Ammon's horn (tissue), 1 donor: ENCODE measurements at regions not wholly inside any gene's neighbourhood (a gene's known extent, or its start where the extent isn't known, plus 50 kb on each side); places are given as distances from the start of the nearest gene placed in this dataset.
"Not testable (repeated sequence)": the region's sequence is repeated elsewhere in the genome, so short reads cannot be mapped to it uniquely, and the experiment has no call there.

Experiments
- DNase-seq: peaks from one replicate; pipeline ENCODE4 v3.0.0-alpha.2; 2016; ENCODE audit warnings: low spot score

DNA sequence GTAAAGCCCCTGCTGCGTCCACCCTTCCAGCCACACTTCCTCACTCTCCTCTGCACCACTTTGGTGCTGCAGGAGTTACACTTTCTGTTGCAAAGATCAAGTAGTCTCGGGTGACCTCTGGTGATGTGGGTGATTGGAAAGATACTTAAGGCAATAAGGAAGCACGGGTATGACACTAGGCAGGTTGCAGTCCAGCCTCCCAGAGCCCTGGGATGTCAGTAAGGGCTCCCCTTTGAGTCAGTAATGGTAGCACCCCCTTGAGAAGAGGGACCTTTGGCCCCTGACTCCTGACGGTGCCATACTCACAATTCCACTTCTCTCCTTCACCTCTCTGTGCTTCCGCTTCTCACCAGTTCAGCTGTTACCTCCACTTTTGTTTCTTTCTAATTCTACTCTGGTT is 84.1 kb upstream of the KIF2A start:
- DNase-seq: not testable (repeated sequence)

DNA sequence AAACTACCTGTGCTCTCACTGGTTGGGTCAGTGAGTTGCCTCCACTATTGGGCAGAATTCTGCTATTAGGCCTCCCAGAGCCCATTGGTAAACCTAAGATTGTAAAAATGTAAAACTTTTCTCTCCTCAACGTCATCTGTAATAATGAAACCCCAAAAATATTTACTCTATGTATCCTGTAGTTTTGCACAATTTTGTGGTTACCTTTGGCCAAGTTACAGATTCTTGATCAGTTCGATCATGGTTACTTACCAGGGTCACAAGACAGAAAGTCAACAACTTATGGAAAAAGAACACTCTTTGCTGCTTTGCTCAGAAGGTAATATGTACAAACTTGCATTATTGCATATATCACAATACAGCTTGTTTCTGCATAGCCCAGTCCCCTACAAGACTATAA is 83.7 kb upstream of the KIF2A start:
- not testable (repeated sequence) for DNase-seq

DNA sequence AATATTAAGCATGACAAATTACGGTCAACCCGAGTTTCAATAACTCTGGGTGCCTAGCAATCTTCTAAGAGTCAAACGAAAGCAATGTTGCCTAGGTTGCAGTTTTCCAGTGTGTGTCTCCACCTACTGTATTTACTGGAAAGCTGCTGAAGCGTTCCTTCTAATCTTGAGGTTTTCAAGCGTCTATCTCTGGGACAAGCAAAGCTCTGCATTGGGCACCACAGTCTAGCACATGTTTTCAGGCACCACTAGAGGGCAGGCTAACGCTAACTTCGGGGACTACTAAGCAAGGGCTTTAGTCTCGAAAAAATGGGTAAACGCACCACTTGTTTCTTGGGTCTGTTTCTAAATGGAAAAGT is 82.7 kb upstream of the KIF2A start:
- not testable (repeated sequence) for DNase-seq

DNA sequence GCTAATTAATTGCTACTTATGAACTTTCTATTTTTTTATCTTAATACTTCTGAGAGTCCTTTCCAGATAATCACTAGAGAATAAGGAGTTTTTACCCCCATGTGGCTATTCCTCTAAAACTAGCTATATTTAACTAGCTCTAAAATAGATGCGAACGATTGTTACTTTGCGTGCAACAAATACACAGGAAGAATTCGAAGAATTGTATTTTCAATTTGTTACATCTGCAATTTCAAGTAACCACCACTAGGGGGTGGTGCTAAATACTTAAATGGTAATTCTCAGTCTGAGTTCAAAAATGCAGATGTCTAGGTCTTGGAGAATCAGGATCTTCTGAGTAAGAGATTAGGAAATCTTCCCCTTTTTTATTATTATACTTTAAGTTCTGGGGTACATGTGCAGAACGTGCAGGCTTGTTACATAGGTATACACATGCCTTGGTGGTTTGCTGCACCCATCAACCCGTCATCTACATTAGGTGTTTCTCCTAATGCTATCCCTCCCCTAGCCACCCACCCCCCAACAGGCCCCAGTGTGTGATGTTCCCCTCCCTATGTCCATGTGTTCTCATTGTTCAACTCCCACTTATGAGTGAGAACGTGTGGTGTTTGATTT is 80.9 kb upstream of the KIF2A start:
- not testable (repeated sequence) for DNase-seq

DNA sequence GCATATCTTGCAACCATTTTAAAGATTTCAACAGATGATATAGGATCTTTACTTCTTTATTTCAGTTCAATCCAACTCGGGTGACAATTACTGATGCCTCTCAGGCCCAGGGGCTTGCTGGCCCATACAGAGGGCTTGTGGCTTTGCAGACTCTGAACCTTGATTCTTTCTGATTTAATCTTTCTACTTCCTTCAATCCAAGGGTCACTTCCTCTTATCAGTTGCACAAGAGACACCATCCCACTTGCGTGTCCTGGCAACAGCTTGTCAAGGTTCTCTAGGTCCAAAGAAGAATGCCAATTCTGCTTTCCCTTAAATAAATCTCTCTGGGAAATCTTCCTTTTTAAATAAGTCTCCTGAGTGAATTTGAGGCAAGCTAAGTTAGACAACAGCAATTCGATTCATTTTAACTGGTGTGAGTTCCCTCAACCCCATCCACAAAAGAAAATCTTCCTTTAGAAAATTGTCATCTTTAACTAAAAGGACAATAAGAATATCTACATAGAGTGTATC is 75.1 kb upstream of the KIF2A start:
- not testable (repeated sequence) for DNase-seq

DNA sequence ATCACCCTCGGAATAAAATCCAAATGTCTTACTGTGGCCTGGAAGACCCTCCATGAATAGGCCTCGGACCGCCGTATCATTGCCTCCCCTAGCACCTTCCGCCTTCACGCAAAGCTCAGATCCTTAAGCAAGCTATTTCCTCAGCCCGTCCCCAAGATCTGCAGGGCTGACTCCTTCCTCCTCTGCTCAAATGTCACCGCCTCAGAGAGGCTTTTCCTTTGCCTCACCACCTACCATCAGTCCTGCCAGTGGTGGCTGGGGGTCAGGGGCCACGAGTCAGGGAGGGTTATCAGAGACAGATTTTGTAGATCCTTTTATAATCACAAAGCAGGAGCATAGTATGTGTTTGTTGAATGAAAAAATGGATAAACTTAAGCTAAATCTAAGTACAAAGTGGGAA is 74.4 kb upstream of the KIF2A start:
- DNase-seq: no peak

DNA sequence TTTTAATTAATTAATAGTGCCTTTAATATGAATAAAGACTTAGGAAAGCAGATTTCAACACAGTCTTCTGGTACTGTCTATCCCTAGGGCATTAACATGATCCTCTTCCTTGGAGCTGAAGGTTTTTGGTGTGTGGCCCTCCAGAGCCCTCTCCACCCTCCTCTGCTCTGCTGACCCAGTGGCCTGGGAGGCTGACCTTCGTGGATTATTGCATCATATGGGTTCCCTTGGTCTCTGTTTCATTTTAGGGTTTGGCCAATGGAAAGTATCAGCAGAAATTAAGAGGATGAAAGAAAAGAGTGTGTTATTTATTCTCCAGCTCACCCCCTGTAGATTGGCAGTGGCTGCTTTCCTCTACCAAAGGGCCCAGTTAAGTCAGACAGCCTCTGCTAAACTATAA is 73.8 kb upstream of the KIF2A start:
- not testable (repeated sequence) for DNase-seq

DNA sequence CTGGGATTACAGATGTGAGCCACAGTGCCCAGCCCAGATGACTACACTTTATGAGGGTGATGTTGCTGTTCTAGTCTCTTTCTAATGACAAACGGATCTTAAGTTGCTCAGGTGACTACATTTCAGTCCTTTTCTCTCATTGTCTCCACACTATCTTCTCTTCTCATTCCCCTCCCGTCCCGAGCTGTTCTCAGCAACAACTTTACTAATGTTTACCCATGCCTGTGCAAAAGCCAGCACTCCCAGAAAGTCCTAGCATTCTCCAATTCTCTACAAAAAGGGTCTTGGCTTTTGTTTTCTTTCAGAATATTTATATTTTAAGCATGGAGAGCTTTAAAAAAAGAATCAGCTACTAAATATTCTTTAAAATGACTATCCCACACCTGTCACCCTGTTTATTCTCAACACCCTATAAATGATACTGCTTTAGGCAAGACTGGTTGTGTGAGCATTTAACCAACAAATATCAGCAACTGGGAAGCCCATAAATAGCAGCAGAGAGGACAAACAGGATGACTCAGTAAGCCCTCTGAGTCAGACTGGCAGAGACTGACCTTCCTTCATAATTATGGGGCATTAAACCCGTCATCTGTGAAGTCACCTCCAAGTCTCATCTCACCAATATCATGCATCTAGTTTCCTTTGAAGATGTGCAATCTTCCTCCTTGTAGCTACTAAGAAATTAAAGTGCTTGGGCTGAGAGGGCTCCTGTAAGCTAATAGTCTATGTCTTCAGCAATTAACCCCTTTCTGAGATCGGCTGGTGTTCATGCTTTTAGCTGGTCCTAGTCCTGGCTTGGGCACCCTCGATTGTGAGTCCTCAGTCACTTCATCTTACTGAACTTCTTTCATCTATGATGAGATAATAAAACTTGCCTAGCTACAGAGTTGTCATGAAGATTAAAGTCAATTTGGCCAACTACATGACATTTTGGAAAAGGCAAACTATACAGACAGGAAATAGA is 72.6 kb upstream of the KIF2A start:
- DNase-seq: not testable (repeated sequence)

DNA sequence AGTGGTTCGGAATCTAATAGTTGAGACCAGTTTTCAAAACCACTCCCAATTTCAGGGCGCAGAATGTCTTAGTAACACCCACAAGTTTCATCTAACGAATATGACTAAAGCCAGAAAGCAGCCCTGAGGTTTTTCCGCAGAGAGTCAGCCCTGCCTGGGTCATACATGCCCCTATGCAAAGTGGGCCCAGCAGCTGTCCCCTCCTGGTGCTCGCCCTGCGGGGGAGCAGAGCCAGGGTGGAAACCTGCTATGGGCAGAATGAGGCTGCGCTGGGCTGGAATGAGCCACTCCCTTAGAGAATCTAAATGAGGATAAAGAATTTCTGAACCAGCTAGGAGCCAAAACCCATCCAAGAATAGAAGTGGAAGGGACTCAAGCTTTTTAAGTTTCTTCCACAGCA is 69.4 kb upstream of the KIF2A start:
- DNase-seq: peak; percentile 18

DNA sequence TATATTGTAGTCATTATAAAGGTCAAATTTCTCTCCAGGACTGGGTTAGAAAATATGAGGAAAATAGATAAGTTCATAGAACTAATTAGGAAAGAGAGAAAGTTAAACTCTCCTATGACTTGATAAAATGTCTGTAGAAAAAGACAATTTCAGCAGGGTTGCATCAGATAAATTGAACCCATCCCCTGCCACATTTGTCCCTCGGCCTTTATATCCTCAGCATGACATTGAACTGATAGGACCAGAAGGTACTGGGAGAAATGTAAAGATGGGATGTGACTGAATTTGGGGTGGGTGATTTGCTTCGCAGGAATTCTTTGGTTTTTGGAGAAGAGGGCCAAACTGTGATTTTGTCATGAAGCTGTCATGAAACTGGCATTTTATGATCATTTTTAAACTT is 68.1 kb upstream of the KIF2A start:
- not testable (repeated sequence) for DNase-seq

DNA sequence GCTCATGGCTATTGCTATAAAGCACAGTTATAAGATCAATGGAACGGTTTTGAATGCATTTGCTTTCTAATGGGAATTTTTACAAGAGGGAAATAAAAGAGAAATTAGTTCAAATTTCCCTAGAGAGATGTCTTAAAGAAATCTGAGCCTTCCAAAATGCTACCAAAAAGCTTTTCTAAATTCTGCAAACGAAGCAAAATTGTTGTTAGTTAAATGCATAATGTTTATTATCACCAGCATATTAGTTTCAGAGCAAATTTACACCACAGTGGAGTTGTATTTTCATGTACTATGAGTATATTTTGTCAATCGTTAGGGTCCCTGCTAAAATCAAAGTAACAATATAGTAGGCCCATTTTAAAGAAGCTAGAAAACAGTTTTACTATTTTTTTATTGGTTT is 67.4 kb upstream of the KIF2A start:
- not testable (repeated sequence) for DNase-seq

DNA sequence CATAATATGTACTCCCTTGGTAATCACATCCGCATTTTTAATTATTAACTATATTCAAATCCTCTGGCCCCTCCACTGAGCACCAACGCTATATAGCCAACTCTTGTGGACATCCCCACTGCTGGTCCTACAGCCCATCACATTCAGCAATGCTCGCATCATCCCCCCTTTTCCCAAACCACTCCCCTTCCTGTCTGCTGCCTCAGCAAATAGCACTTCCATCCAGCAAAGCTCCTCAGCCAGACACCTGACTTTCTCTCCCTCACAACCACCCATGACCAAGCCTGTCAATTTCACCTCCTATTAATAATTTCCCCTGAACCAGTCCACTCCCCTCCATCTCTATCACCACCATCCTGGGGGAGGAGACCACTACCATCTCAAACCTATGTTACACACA is 65.5 kb upstream of the KIF2A start:
- not testable (repeated sequence) for DNase-seq

DNA sequence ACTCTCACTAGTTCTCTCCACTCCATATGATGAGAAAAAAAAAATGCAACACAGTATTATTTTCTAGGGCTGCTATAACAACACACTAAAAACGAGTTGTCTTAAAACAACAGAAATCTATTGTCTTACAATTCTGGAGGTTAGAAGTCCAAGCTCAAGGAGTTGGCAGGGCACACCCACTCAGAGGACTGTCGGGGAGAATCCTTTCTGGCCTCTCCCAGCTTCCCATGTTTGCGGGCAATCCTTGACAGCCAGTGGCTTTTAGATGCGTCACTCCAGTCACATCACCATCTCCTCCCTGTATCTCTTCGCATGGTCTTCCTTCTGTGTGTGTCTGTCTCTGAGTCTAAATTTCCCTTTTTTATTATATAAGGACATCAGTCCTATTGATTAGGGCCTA is 64.0 kb upstream of the KIF2A start:
- not testable (repeated sequence) for DNase-seq

DNA sequence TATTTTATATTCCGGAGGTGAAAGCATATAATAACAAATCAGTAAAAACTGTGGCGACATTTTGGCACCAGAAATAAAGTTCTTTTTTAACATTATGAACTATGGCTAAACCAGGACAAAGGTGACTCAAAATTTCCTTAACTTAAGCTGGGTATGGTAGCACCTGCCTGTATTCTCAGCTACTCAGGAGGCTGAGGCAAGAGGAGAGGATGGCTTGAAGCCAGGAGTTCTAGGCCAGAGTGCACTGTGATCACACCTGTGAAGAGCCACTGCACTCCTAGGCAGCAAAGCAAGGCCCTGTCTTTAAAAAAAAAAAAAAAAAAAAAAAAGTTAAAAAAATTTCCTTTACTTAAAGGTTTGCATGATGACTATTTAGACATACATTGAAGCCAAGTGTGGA is 63.0 kb upstream of the KIF2A start:
- not testable (repeated sequence) for DNase-seq

DNA sequence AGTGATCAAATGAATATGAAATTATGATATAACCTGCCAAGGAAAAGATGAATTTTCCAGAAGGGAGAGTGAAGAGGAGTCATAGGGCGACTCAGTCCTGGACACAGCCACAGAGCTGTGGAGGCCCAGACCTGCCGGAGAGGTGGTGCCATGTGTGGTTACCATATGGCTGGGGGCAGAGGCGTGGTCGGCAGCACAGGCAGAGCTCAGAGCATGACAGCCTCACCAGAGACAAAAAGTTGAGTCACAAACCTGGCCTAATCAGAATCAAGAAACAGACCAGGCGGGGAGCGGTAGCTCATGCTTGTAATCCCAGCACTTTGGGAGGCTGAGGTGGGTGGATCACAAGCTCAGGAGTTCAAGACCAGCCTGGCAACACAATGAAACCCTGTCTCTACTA is 57.8 kb upstream of the KIF2A start:
- not testable (repeated sequence) for DNase-seq

DNA sequence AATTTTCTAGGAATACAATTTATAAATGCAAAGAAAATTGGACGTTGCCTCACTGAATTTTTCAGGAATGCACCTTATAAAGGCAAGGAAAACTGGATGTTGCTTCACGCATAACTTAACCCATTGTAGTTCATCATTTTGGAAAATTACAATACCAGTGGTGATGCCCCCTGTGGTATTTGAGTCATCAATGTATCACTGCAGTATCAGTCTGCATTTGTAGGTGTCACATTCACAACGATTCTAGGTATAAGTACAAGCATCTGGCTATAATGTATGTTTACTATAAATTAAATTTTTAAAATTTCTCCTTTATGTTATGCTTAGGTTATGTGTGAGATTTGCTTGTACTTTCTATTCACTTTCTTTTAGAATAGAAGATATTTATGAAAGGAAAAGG is 55.9 kb upstream of the KIF2A start:
- DNase-seq: not testable (repeated sequence)

DNA sequence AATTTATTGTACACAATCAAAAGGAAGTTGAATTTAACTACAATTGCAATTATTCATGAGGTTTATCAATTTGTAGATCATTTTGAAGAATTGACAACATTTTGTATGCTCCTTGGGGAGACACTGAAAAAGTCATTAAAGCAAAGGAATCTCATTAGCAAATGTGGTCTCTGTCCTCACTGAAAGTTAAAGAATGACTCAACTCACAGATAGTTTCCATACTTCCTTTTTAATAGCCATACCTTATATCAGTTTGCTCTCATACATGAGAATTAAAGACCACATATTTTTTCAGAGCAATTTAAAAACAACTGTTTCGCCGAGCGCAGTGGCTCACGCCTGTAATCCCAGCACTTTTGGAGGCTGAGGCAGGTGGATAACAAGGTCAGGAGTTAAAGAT is 55.1 kb upstream of the KIF2A start:
- not testable (repeated sequence) for DNase-seq

DNA sequence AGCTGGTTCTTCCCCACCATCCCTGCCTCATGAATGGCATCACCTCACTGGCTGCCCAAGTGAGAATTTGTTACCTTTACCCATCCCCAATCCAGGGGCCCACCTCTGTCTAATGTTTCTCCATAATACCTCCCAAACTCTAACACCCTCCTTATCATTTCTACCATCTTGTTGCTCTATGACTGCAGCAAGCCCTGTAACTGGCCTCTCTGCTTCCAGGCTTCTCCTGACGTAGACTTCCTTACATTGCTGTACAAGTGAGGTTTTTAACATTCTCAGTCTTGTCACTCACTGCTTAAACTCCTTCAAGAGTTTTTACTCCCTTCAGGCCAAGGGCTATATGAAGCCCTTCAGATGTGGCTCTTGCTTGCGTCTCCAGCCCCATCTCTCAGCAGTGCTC is 53.5 kb upstream of the KIF2A start:
- DNase-seq: not testable (repeated sequence)

DNA sequence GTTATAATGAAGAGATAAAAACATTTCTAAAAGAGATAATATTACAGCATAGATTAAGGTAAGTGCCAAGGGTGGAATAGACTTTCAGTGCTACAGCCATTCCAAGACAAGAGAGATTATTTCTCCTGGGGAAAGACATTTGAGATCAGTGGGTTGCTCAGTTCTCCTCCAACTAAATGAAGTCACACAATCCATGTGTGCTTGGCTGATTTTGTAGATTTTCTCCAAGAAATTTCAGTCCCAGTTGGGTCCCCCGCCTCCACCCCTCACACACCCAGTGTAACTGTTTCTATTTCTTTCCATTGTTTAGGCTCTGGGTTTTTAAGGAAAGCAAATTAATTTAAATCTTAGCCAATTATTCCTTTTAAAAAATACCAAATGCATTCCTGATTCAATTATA is 50.5 kb upstream of the KIF2A start:
- DNase-seq: not testable (repeated sequence)

DNA sequence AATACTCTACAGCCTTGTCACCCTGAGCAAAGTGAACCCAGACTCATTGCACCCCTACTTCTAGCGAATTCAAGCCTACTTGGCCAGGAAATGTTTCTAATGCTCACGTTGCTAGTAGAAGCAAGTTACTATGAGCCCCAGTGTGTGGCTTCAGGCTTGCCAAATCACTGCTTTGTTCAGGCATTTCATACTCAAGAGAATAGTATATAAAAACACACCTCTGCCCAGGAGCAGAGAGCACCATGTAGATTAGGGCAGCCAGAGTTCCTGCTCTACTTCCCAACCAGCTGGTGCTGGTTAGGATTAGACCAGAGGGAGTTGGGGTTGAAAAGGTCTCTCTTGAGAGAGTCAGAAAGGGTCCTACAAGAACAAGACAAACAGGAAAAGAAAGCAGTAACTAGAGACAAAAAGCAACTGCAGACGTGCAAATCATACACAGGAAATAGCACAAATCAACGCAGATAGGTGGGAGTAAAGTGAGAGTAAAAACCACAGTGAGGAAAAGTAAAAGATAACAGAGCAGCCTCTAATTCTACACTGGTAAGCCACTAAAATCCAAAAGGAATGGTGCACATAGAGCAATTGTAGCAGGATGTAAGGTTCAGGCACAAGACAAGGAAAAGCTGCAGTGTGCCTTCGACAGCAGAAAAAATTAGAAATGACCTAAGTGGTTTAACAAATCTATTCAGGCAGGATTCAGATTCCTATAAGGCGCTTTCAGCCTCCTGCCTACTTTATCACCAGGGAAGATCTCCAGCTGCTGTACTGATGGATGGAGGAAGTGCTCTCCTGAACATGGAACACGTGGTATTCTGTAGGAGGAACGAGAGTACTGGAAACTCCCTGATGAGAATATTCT is 49.6 kb upstream of the KIF2A start:
- DNase-seq: peak; percentile 26
